ENCODE measurements at regions not wholly inside any gene's neighbourhood (a gene's known extent, or its start where the extent isn't known, plus 50 kb on each side); places are given as distances from the start of the nearest gene placed in this dataset.

DNA sequence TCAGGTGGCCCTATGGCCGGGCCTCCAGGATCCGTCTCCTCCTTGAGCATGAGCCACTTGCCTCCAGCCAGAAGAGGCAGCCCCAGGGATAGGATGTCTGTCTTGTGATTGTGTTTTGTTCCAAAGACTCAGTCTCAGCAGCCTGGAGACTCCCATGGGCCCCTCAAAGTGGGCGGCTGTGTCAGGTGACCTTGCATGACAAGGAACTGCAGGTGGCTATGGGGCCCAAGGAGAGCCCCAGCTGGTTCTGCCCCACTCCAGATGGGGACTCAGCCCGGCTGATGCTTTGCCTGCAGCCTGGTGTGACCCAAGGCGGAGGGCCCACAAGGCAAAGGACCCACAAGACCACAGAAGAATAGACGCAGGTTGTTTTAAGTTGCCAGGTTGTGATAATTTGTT is 284.3 kb upstream of the IRX4 start:
- Histone ChIP-seq H3K27me3 (replicated peaks; ENCODE audit: insufficient read depth) (no peaks in the 10 kb centered on the region), H3K36me3 (no peaks in the 10 kb centered on the region), H3K4me3 (no peak overlapping the region), H3K4me1 (ENCODE audit: control insufficient read depth in 1 of 2, low read depth in 2 of 2) (no peaks in the 10 kb centered on the region), H3K27ac (no peak overlapping the region), H3K9me3 (no peaks in the 10 kb centered on the region)
- TF ChIP-seq, protein P1, sequence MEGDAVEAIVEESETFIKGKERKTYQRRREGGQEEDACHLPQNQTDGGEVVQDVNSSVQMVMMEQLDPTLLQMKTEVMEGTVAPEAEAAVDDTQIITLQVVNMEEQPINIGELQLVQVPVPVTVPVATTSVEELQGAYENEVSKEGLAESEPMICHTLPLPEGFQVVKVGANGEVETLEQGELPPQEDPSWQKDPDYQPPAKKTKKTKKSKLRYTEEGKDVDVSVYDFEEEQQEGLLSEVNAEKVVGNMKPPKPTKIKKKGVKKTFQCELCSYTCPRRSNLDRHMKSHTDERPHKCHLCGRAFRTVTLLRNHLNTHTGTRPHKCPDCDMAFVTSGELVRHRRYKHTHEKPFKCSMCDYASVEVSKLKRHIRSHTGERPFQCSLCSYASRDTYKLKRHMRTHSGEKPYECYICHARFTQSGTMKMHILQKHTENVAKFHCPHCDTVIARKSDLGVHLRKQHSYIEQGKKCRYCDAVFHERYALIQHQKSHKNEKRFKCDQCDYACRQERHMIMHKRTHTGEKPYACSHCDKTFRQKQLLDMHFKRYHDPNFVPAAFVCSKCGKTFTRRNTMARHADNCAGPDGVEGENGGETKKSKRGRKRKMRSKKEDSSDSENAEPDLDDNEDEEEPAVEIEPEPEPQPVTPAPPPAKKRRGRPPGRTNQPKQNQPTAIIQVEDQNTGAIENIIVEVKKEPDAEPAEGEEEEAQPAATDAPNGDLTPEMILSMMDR (IDR thresholded peaks at IDR 0.05), result no peak
- no peak for ATAC-seq (ENCODE audit: insufficient number of reproducible peaks, low FRiP score, low read depth)
- no peak for DNase-seq (ENCODE audit: low spot score)

- no peaks in the 10 kb centered on the region for H3K9me3 ChIP-seq
- H3K36me3 ChIP-seq, result no peaks in the 10 kb centered on the region
- H3K4me1 ChIP-seq (ENCODE audit: control insufficient read depth in 1 of 2, low read depth in 2 of 2), result no peaks in the 10 kb centered on the region
- TF ChIP-seq, protein P1 (IDR thresholded peaks at IDR 0.05), result no peak
- no peak for ATAC-seq (ENCODE audit: insufficient number of reproducible peaks, low FRiP score, low read depth)
- H3K27me3 ChIP-seq (replicated peaks; ENCODE audit: insufficient read depth), result no peaks in the 10 kb centered on the region
- H3K27ac ChIP-seq, result no peak overlapping the region
- DNase-seq (ENCODE audit: low spot score), result no peak
- no peak overlapping the region for H3K4me3 ChIP-seq
Observed at GRCh38 chr5:2166306-2166978, 283.7 kb upstream of the IRX4 start.

GRCh38 chr5:2165615-2166305 is 283.0 kb upstream of the IRX4 start:
- no peak for DNase-seq (ENCODE audit: low spot score)
- Histone ChIP-seq H3K4me1 (ENCODE audit: control insufficient read depth in 1 of 2, low read depth in 2 of 2) (no peaks in the 10 kb centered on the region), H3K27me3 (replicated peaks; ENCODE audit: insufficient read depth) (no peaks in the 10 kb centered on the region), H3K4me3 (no peak overlapping the region), H3K27ac (no peak overlapping the region), H3K36me3 (no peaks in the 10 kb centered on the region), H3K9me3 (no peaks in the 10 kb centered on the region)
- TF ChIP-seq, protein P1 (IDR thresholded peaks at IDR 0.05), result no peak
- no peak for ATAC-seq (ENCODE audit: insufficient number of reproducible peaks, low FRiP score, low read depth)

DNA sequence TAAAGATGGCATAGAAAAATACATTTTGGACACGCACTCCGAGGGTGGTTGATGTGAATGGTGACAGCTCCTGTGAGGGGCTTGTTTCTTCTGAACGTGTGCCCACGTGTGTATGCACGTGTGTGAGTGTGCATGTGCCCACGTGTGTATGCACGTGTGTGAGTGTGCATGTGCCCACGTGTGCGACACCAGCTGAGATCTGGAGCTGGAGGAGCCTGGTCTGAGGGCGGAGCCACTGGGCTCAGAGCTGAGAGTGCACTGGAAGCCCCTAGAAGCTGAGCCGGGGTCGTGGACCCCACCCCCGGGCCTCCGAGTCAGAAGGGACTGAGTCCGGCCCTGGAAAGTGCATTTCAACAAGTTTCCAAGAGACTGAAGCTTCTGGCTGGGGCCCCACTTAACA is 282.5 kb upstream of the IRX4 start:
- Histone ChIP-seq H3K36me3 (no peaks in the 10 kb centered on the region), H3K4me1 (ENCODE audit: control insufficient read depth in 1 of 2, low read depth in 2 of 2) (no peaks in the 10 kb centered on the region), H3K4me3 (no peak overlapping the region), H3K27me3 (replicated peaks; ENCODE audit: insufficient read depth) (no peaks in the 10 kb centered on the region), H3K9me3 (no peaks in the 10 kb centered on the region), H3K27ac (no peak overlapping the region)
- no peak for ATAC-seq (ENCODE audit: insufficient number of reproducible peaks, low FRiP score, low read depth)
- TF ChIP-seq, protein P1 (IDR thresholded peaks at IDR 0.05), result no peak
- no peak for DNase-seq (ENCODE audit: low spot score)

- Histone ChIP-seq H3K4me3 (no peak overlapping the region), H3K36me3 (no peaks in the 10 kb centered on the region), H3K27me3 (replicated peaks; ENCODE audit: insufficient read depth) (no peaks in the 10 kb centered on the region), H3K9me3 (no peaks in the 10 kb centered on the region), H3K4me1 (ENCODE audit: control insufficient read depth in 1 of 2, low read depth in 2 of 2) (no peaks in the 10 kb centered on the region), H3K27ac (no peak overlapping the region)
- ATAC-seq (ENCODE audit: insufficient number of reproducible peaks, low FRiP score, low read depth) (no peak), DNase-seq (ENCODE audit: low spot score) (no peak)
- TF ChIP-seq, protein P1 (IDR thresholded peaks at IDR 0.05), result no peak
Observed at GRCh38 chr5:2164586-2164985, 281.9 kb upstream of the IRX4 start.
